Gastrocnemius medialis (tissue), 4 donors: ENCODE measurements at regions not wholly inside any gene's neighbourhood (a gene's known extent, or its start where the extent isn't known, plus 50 kb on each side); places are given as distances from the start of the nearest gene placed in this dataset.

Experiments used
- ATAC-seq, 2 donors: fragments of 150-250 bp; one replicate each; pipeline ENCODE4 v1.9.1; 2016
- DNase-seq, 2 donors: peaks; one replicate each; pipeline ENCODE4 v3.0.0-alpha.2; 2019
- H3K27ac ChIP-seq, 4 donors: fragments of 200-600 bp; sonication (generic); 1 replicate in 1 of 4; 2 replicates in 3 of 4; pipeline ENCODE4 v1.5.1; 2016 to 2018; ENCODE audit warnings: mild to moderate bottlenecking in 2 of 4, moderate library complexity in 1 of 4
- H3K27me3 ChIP-seq, 3 donors: fragments of 200-600 bp; sonication (generic) in 2 of 3; 1 replicate in 1 of 3; 2 replicates in 2 of 3; pipeline versions ENCODE4 v1.5.1 to v1.6.0; 2016 to 2019; ENCODE audit warnings: mild to moderate bottlenecking in 1 of 3, moderate library complexity in 1 of 3
- H3K36me3 ChIP-seq, 2 donors: fragments of 200-600 bp; sonication (generic) in 1 of 2; one replicate each; pipeline ENCODE4 v1.5.1; 2017 to 2018
- H3K4me1 ChIP-seq, 2 donors: fragments of 200-600 bp; sonication (generic) in 1 of 2; one replicate each; pipeline ENCODE4 v1.5.1; 2016 to 2017; ENCODE audit warnings: mild to moderate bottlenecking in 2 of 2
- H3K4me3 ChIP-seq, 4 donors: fragments of 200-600 bp; sonication (generic) in 3 of 4; 1 replicate in 1 of 4; 2 replicates in 3 of 4; pipeline ENCODE4 v1.5.1; 2016 to 2019; ENCODE audit warnings: mild to moderate bottlenecking in 2 of 4
- H3K9me3 ChIP-seq, 3 donors: fragments of 200-600 bp; sonication (generic) in 2 of 3; 1 replicate in 1 of 3; 2 replicates in 2 of 3; pipeline ENCODE4 v1.5.1; 2016 to 2019
- CTCF ChIP-seq, 5 experiments: fragments of 450-650 bp in 3 of 5; fragments of 200-600 bp in 2 of 5; sonication (generic) in 2 of 5; IDR thresholded peaks in 4 of 5; conservative IDR thresholded peaks in 1 of 5; 1 replicate in 4 of 5; 2 replicates in 1 of 5; pipeline ENCODE4 v1.5.1; 2016 to 2019; ENCODE audit warnings: antibody characterized with exemption in 5 of 5, mild to moderate bottlenecking in 3 of 5, moderate library complexity in 3 of 5
- POLR2A ChIP-seq, 2 donors: fragments of 450-650 bp; IDR thresholded peaks; one replicate each; pipeline ENCODE4 v1.6.1; 2017; ENCODE audit warnings: antibody characterized with exemption in 2 of 2, mild to moderate bottlenecking in 2 of 2, moderate library complexity in 2 of 2
- in situ Hi-C, 4 donors: fragments of 200-750 bp; cut with MboI; loops; one replicate each; pipeline versions ENCODE4 v1.15.0 to v1.8.0; 2017; ENCODE audit warnings: low sequenced_read_pairs in 4 of 4
- intact Hi-C: fragments of 100-400 bp; cut with DNase I; formaldehyde crosslinking; loops from one replicate; pipeline ENCODE4 v1.15.1; 2023; ENCODE audit warnings: low total_unique reads

- in situ Hi-C loops: loop anchor here in 2 of 4 donors (25.0 kb wide), 2 partner anchors 1517 to 1642 kb away; no protein-coding TSS in a partner anchor
Measured at GRCh38 chr1:165054627-165055026, 301.9 kb downstream of the LMX1A start.

DNA sequence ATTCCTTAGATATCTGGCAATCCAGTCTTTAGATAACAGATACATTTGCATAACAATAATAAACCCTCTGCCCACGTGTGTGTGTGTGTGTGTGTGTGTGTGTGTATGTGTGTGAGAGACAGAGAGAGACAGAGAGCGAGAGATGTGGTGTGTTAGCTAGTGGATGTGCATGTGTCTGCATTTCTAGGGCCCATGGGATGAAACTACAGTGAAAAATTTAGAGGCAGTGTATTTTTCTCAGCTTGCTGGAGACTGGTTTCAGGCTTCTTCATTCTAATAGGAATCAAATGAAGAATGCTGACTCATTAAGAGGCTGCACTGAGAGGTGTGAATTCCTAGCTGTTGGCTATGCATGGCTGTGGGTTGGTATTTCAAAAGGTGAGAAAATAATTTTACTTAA, 303.2 kb downstream of the LMX1A start:
- Histone ChIP-seq H3K4me1 (no peaks in the 10 kb centered on the region), H3K27ac (no peak overlapping the region), H3K9me3 (no peaks in the 10 kb centered on the region), H3K27me3 (no peaks in the 10 kb centered on the region), H3K4me3 (no peak overlapping the region), H3K36me3 (no peaks in the 10 kb centered on the region)
- in situ Hi-C loops: loop anchor here in 2 of 4 donors (25.0 kb wide), 2 partner anchors 1516 to 1641 kb away; no protein-coding TSS in a partner anchor
- intact Hi-C loops: no loop called here
- no peak for DNase-seq
- ATAC-seq: no peak
- TF ChIP-seq CTCF (IDR thresholded peaks at IDR 0.05 in 4 of 5, conservative IDR thresholded peaks at IDR 0.05 in 1 of 5) (no peak), POLR2A (IDR thresholded peaks at IDR 0.05) (no peak)

More at GRCh38 chr1:165054627-165055026, 301.9 kb downstream of the LMX1A start:
- no peak for DNase-seq
- TF ChIP-seq CTCF (IDR thresholded peaks at IDR 0.05 in 4 of 5, conservative IDR thresholded peaks at IDR 0.05 in 1 of 5): no peak
- TF ChIP-seq POLR2A (IDR thresholded peaks at IDR 0.05): no peak
- intact Hi-C loops: no loop called here
- H3K4me3 ChIP-seq: no peak overlapping the region
- H3K27ac ChIP-seq: no peak overlapping the region
- H3K27me3 ChIP-seq: no peaks in the 10 kb centered on the region
- H3K36me3 ChIP-seq: no peaks in the 10 kb centered on the region
- no peaks in the 10 kb centered on the region for H3K9me3 ChIP-seq
- no peaks in the 10 kb centered on the region for H3K4me1 ChIP-seq
- ATAC-seq: no peak

DNA sequence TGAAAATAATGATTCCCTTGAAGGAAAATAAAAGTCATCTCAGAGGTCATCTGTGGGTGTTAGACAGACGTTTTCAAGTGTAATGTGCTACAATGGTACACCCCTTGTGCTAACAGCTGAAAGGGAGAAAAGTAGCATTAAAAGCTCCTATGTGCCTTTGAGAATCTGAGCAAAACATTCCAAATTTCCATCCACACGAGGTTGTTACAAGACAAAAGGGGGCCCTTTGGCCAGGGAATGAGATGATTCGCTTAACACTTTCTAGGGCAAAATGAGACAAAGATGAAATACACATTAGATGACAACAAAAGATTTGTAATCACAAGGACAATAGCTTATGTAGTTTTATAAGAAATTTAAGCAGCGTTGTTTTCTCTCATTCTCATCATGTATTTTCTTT, 303.6 kb downstream of the LMX1A start:
- Histone ChIP-seq H3K9me3 (no peaks in the 10 kb centered on the region), H3K27me3 (no peaks in the 10 kb centered on the region), H3K4me3 (no peak overlapping the region), H3K36me3 (no peaks in the 10 kb centered on the region), H3K27ac (no peak overlapping the region), H3K4me1 (no peaks in the 10 kb centered on the region)
- TF ChIP-seq CTCF (IDR thresholded peaks at IDR 0.05 in 4 of 5, conservative IDR thresholded peaks at IDR 0.05 in 1 of 5) (no peak), POLR2A (IDR thresholded peaks at IDR 0.05) (no peak)
- in situ Hi-C loops (loop anchor here in 2 of 4 donors (25.0 kb wide), 2 partner anchors 1516 to 1641 kb away; no protein-coding TSS in a partner anchor), intact Hi-C loops (no loop called here)
- no peak for DNase-seq
- ATAC-seq: no peak

DNA sequence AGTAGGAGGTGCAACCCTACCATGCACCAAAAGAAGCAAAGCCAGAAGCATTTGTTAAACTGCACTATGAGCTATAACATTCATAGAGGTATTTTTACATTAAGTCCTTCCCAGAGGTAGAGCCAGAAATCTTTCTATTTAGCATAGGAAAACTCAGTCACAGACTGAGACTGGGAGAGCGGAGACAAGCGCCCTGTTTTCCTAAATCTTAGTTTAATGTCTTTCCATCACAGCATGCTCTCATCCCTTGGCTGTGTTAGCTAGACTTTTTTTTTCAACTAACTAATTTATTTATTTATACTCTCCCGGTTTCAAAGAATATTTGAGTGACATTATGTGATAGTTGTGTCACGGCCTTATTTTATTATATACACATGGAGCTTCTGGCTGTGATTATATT, 304.1 kb downstream of the LMX1A start:
- TF ChIP-seq POLR2A (IDR thresholded peaks at IDR 0.05) (no peak), CTCF (IDR thresholded peaks at IDR 0.05 in 4 of 5, conservative IDR thresholded peaks at IDR 0.05 in 1 of 5) (no peak)
- no peaks in the 10 kb centered on the region for H3K4me1 ChIP-seq
- no peaks in the 10 kb centered on the region for H3K36me3 ChIP-seq
- H3K4me3 ChIP-seq: no peak overlapping the region
- no peak overlapping the region for H3K27ac ChIP-seq
- H3K9me3 ChIP-seq: no peaks in the 10 kb centered on the region
- ATAC-seq (no peak), DNase-seq (no peak)
- in situ Hi-C loops: loop anchor here in 2 of 4 donors (25.0 kb wide), 2 partner anchors 1515 to 1640 kb away; no protein-coding TSS in a partner anchor
- H3K27me3 ChIP-seq: no peaks in the 10 kb centered on the region
- intact Hi-C loops: no loop called here

DNA sequence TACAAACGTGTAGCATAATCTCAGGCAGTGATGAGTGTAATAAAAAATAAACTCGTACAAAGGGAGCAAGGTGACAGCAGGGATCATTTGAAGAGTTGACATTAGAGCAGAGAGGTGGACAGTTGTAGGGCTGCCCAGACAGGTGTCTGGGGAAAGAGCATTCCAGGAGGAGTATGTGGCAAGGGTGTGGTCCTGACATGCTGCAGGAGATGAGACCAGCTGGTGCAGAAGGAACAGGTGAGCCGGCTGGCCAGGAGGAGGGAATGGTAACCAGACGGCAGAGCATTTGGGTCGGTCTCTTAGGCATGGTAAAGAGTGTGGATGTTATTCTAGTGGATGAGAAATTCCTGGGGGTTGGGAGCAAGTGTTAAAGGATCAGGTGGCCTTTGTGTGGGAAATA, 306.3 kb downstream of the LMX1A start:
- in situ Hi-C loops (loop anchor here in 2 of 4 donors (25.0 kb wide), 2 partner anchors 1513 to 1638 kb away; no protein-coding TSS in a partner anchor), intact Hi-C loops (no loop called here)
- ATAC-seq (no peak), DNase-seq (no peak)
- no peak for TF ChIP-seq CTCF (IDR thresholded peaks at IDR 0.05 in 4 of 5, conservative IDR thresholded peaks at IDR 0.05 in 1 of 5)
- no peak for TF ChIP-seq POLR2A (IDR thresholded peaks at IDR 0.05)
- Histone ChIP-seq H3K4me1 (no peaks in the 10 kb centered on the region), H3K9me3 (no peaks in the 10 kb centered on the region), H3K27ac (no peak overlapping the region), H3K4me3 (no peak overlapping the region), H3K27me3 (no peaks in the 10 kb centered on the region), H3K36me3 (no peaks in the 10 kb centered on the region)
